Fibroblast of lung (primary cell): ENCODE measurements at regions not wholly inside any gene's neighbourhood (a gene's known extent, or its start where the extent isn't known, plus 50 kb on each side); places are given as distances from the start of the nearest gene placed in this dataset.

Source experiments
- DNase-seq, 2 donors: peaks; one replicate each; pipeline versions ENCODE4 v3.0.0 to v3.0.0-alpha.2; 2010; ENCODE audit warnings: low read depth in 2 of 2
- H2AFZ ChIP-seq: 2 replicates; pipeline ENCODE4 v1.5.1; 2012; ENCODE audit warnings: low read length, control low read depth, inconsistent platforms
- H3K27ac ChIP-seq: 2 replicates; pipeline ENCODE4 v1.5.1; 2011; ENCODE audit warnings: low read length, control low read depth; ENCODE audit not compliant: insufficient read depth
- H3K27me3 ChIP-seq: 2 replicates; pipeline ENCODE4 v1.5.1; 2011; ENCODE audit warnings: mild to moderate bottlenecking, low read length; ENCODE audit not compliant: control insufficient read depth, insufficient read depth
- H3K36me3 ChIP-seq: 2 replicates; pipeline ENCODE4 v1.5.1; 2011; ENCODE audit warnings: low read length; ENCODE audit not compliant: control insufficient read depth, insufficient read depth
- H3K4me1 ChIP-seq: 2 replicates; pipeline ENCODE4 v1.5.1; 2011; ENCODE audit warnings: low read length; ENCODE audit not compliant: control insufficient read depth, insufficient read depth; ENCODE audit errors: extremely low read depth
- H3K4me2 ChIP-seq: 2 replicates; pipeline ENCODE4 v1.5.1; 2011; ENCODE audit warnings: low read length, control low read depth; ENCODE audit not compliant: insufficient read depth; ENCODE audit errors: extremely low read depth
- H3K4me3 ChIP-seq, 4 experiments: fragments of 200-600 bp in 1 of 4; sonication (generic) in 1 of 4; replicated peaks in 1 of 4; 2 replicates each; pipeline ENCODE4 v1.5.1; 2011 to 2016; ENCODE audit warnings: low read length in 4 of 4, low read depth in 3 of 4, mild to moderate bottlenecking in 3 of 4, control low read depth in 2 of 4, inconsistent platforms in 1 of 4, mixed read lengths in 1 of 4; ENCODE audit not compliant: insufficient read depth in 1 of 4; ENCODE audit errors: control extremely low read depth in 1 of 4
- H3K79me2 ChIP-seq: 2 replicates; pipeline ENCODE4 v1.5.1; 2012; ENCODE audit warnings: mild to moderate bottlenecking, low read length, inconsistent platforms; ENCODE audit not compliant: control insufficient read depth, insufficient read depth
- H3K9ac ChIP-seq: 2 replicates; pipeline ENCODE4 v1.5.1; 2011; ENCODE audit warnings: mild to moderate bottlenecking, low read length, control low read depth; ENCODE audit not compliant: insufficient read depth
- H3K9me3 ChIP-seq: 2 replicates; pipeline ENCODE4 v1.5.1; 2012; ENCODE audit warnings: low read depth, low read length; ENCODE audit not compliant: control insufficient read depth, insufficient read depth
- H4K20me1 ChIP-seq: 2 replicates; pipeline ENCODE4 v1.5.1; 2011; ENCODE audit warnings: low read length; ENCODE audit not compliant: control insufficient read depth, insufficient read depth; ENCODE audit errors: extremely low read depth
- EZH2 ChIP-seq: IDR thresholded peaks from 2 replicates; pipeline ENCODE4 v1.5.1; 2012; ENCODE audit warnings: low read length, control low read depth, mild to moderate bottlenecking; ENCODE audit errors: missing control alignments
- TF ChIP-seq, protein P1 (sequence below), 2 donors: IDR thresholded peaks in 1 of 2; conservative IDR thresholded peaks in 1 of 2; 1 replicate in 1 of 2; 2 replicates in 1 of 2; pipeline ENCODE4 v1.5.1; 2011 to 2012; ENCODE audit warnings: low read length in 2 of 2, control low read depth in 1 of 2, inconsistent platforms in 1 of 2, low read depth in 1 of 2, mild to moderate bottlenecking in 1 of 2

- H3K36me3 ChIP-seq: no peaks in the 10 kb centered on the region
- no peaks in the 10 kb centered on the region for H3K4me1 ChIP-seq
- no peak overlapping the region for H2AFZ ChIP-seq
- no peak overlapping the region for H3K27ac ChIP-seq
- no peaks in the 10 kb centered on the region for H4K20me1 ChIP-seq
- H3K27me3 ChIP-seq: no peaks in the 10 kb centered on the region
- no peak overlapping the region for H3K9ac ChIP-seq
- H3K79me2 ChIP-seq: no peaks in the 10 kb centered on the region
- no peak overlapping the region for H3K4me3 ChIP-seq
- DNase-seq: no peak
- H3K9me3 ChIP-seq: no peaks in the 10 kb centered on the region
- no peak overlapping the region for H3K4me2 ChIP-seq
- no peak for TF ChIP-seq EZH2
- TF ChIP-seq, protein P1, sequence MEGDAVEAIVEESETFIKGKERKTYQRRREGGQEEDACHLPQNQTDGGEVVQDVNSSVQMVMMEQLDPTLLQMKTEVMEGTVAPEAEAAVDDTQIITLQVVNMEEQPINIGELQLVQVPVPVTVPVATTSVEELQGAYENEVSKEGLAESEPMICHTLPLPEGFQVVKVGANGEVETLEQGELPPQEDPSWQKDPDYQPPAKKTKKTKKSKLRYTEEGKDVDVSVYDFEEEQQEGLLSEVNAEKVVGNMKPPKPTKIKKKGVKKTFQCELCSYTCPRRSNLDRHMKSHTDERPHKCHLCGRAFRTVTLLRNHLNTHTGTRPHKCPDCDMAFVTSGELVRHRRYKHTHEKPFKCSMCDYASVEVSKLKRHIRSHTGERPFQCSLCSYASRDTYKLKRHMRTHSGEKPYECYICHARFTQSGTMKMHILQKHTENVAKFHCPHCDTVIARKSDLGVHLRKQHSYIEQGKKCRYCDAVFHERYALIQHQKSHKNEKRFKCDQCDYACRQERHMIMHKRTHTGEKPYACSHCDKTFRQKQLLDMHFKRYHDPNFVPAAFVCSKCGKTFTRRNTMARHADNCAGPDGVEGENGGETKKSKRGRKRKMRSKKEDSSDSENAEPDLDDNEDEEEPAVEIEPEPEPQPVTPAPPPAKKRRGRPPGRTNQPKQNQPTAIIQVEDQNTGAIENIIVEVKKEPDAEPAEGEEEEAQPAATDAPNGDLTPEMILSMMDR (conservative IDR thresholded peaks at IDR 0.05 in 1 of 2, IDR thresholded peaks at IDR 0.05 in 1 of 2; ENCODE audit: low read depth in 1 of 2, low read length in 2 of 2): no peak
Measured at GRCh38 chr7:111668711-111669110, 106.4 kb upstream of the IMMP2L start.

GRCh38 chr7:111667488-111667887 lies 105.2 kb upstream of the IMMP2L start:
- H3K4me3 ChIP-seq: no peak overlapping the region
- TF ChIP-seq, protein P1 (conservative IDR thresholded peaks at IDR 0.05 in 1 of 2, IDR thresholded peaks at IDR 0.05 in 1 of 2; ENCODE audit: low read depth in 1 of 2, low read length in 2 of 2): no peak
- TF ChIP-seq EZH2: no peak
- H2AFZ ChIP-seq: no peak overlapping the region
- no peaks in the 10 kb centered on the region for H4K20me1 ChIP-seq
- H3K4me2 ChIP-seq: no peak overlapping the region
- H3K27me3 ChIP-seq: no peaks in the 10 kb centered on the region
- DNase-seq: no peak
- no peaks in the 10 kb centered on the region for H3K79me2 ChIP-seq
- H3K9me3 ChIP-seq: no peaks in the 10 kb centered on the region
- no peak overlapping the region for H3K9ac ChIP-seq
- H3K36me3 ChIP-seq: no peaks in the 10 kb centered on the region
- no peak overlapping the region for H3K27ac ChIP-seq
- no peaks in the 10 kb centered on the region for H3K4me1 ChIP-seq

DNA sequence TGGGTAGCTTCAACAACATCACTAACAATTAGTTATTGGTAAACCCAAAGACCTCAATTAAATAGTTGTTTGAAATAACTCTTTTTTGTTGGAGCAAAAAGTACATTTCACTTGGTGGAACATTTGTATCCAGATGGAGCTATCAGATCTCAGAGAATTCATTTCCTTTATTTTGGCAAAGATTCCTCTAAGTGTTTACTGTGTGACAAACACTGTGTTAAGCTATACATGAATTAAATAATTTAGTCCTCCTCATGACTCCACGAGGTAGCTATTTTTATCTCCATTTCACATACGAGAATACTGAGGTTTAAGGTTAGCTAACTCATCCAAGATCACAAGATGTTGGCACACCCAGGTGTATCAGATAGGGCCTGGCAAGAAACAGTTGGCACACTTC lies 104.0 kb upstream of the IMMP2L start:
- Histone ChIP-seq H3K27me3 (no peaks in the 10 kb centered on the region), H3K79me2 (no peaks in the 10 kb centered on the region), H3K4me1 (no peaks in the 10 kb centered on the region), H3K4me3 (no peak overlapping the region), H4K20me1 (no peaks in the 10 kb centered on the region), H3K4me2 (no peak overlapping the region), H3K9me3 (no peaks in the 10 kb centered on the region), H3K36me3 (no peaks in the 10 kb centered on the region), H3K9ac (no peak overlapping the region), H2AFZ (no peak overlapping the region), H3K27ac (no peak overlapping the region)
- no peak for DNase-seq
- no peak for TF ChIP-seq EZH2
- TF ChIP-seq, protein P1 (conservative IDR thresholded peaks at IDR 0.05 in 1 of 2, IDR thresholded peaks at IDR 0.05 in 1 of 2; ENCODE audit: low read depth in 1 of 2, low read length in 2 of 2): no peak
